Lower leg skin (tissue), 4 donors: ENCODE measurements at regions not wholly inside any gene's neighbourhood (a gene's known extent, or its start where the extent isn't known, plus 50 kb on each side); places are given as distances from the start of the nearest gene placed in this dataset.
"Not testable (repeated sequence)": the region's sequence is repeated elsewhere in the genome, so short reads cannot be mapped to it uniquely, and the experiment has no call there.

Source experiments
- DNase-seq, 2 donors: peaks; one replicate each; pipeline ENCODE4 v3.0.0-alpha.2; 2019; ENCODE audit warnings: low spot score in 2 of 2
- H3K4me3 ChIP-seq: fragments of 200-600 bp; sonication (generic); 2 replicates; pipeline ENCODE4 v1.5.1; 2017; ENCODE audit warnings: mild to moderate bottlenecking, low read depth; ENCODE audit not compliant: poor library complexity, severe bottlenecking
- CTCF ChIP-seq, 3 donors: fragments of 450-650 bp; IDR thresholded peaks; one replicate each; pipeline ENCODE4 v1.5.1; 2016; ENCODE audit warnings: antibody characterized with exemption in 3 of 3, mild to moderate bottlenecking in 3 of 3, moderate library complexity in 2 of 3
- POLR2A ChIP-seq, 2 donors: fragments of 450-650 bp; IDR thresholded peaks; one replicate each; pipeline ENCODE4 v1.6.1; 2016 to 2017; ENCODE audit warnings: antibody characterized with exemption in 2 of 2, mild to moderate bottlenecking in 1 of 2, moderate library complexity in 1 of 2
- WGBS, 2 donors: methylation state at CpG; one replicate each; pipeline ENCODE4 v1.1.5; 2018; 5-methylcytosine and 5-hydroxymethylcytosine counted together
- intact Hi-C: fragments of 100-400 bp; cut with DNase I; formaldehyde crosslinking; loops from one replicate; pipeline ENCODE4 v1.15.0; 2023; ENCODE audit warnings: low total_unique reads

GRCh38 chrX:139158256-139158655 is 372.3 kb upstream of the F9 start:
- TF ChIP-seq POLR2A (IDR thresholded peaks at IDR 0.05): no peak
- TF ChIP-seq CTCF (IDR thresholded peaks at IDR 0.05): no peak
- no peak overlapping the region for H3K4me3 ChIP-seq
- 45% methylated on average over 2 of the region's 2 CpGs; no CpG with 5 or more reads in 1 of the 2 donors for WGBS, 2 donors
- DNase-seq: no peak
- intact Hi-C loops: no loop called here

GRCh38 chrX:139156356-139156755 is 374.2 kb upstream of the F9 start:
- intact Hi-C loops: no loop called here
- no peak overlapping the region for H3K4me3 ChIP-seq
- DNase-seq: no peak
- no peak for TF ChIP-seq CTCF (IDR thresholded peaks at IDR 0.05)
- no peak for TF ChIP-seq POLR2A (IDR thresholded peaks at IDR 0.05)
- WGBS, 2 donors: 80% methylated on average over 4 of the region's 4 CpGs

DNA sequence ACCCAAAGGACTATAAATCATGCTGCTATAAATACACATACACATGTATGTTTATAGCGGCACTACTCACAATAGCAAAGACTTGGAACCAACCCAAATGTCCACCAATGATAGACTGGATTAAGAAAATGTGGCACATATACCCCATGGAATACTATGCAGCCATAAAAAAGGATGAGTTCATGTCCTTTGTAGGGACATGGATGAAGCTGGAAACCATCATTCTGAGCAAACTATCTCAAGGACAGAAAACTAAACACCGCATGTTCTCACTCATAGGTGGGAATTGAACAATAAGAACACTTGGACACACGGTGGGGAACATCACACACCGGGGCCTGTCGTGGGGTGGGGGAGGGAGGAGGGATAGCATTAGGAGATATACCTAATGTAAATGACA is 383.9 kb upstream of the F9 start:
- WGBS, 2 donors: 86 to 95% methylated on average over 5 of the region's 5 CpGs
- intact Hi-C loops, DNase-seq, H3K4me3 ChIP-seq: not testable (repeated sequence)

DNA sequence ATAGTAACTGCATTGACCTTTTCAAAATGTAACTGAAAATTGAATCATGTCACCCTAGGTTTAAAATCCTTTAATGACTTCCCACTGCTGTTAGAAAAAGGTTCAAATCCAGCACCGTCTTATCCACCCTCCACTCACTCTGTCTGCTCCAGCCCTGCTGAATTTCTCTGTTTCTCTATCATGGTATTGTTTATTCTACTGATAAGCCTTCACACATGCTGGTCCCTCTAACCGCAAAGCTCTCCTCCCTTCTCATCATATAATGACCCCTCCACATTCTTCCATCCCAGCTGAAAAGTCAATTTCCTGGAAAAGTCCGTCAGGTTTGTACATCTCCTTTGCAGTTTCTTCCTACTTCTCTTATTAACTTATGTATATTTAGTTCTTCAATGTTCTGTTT is 389.2 kb upstream of the F9 start:
- no peak for TF ChIP-seq CTCF (IDR thresholded peaks at IDR 0.05)
- no peak for TF ChIP-seq POLR2A (IDR thresholded peaks at IDR 0.05)
- DNase-seq: no peak
- H3K4me3 ChIP-seq: no peak overlapping the region
- 79 to 86% methylated on average over 3 of the region's 3 CpGs for WGBS, 2 donors
- intact Hi-C loops: no loop called here

GRCh38 chrX:139134316-139134715 is 396.2 kb upstream of the F9 start:
- intact Hi-C loops: no loop called here
- no peak overlapping the region for H3K4me3 ChIP-seq
- no peak for DNase-seq
- 74 to 87% methylated on average over 5 of the region's 5 CpGs for WGBS, 2 donors
- TF ChIP-seq POLR2A (IDR thresholded peaks at IDR 0.05): no peak
- no peak for TF ChIP-seq CTCF (IDR thresholded peaks at IDR 0.05)

- no peak for DNase-seq
- intact Hi-C loops: no loop called here
- H3K4me3 ChIP-seq: no peak overlapping the region
- 8 to 13% methylated on average over 2 of the region's 2 CpGs for WGBS, 2 donors
- TF ChIP-seq CTCF (IDR thresholded peaks at IDR 0.05) (no peak), POLR2A (IDR thresholded peaks at IDR 0.05) (no peak)
These were observed 404.0 kb upstream of the F9 start for GRCh38 chrX:139126493-139126892.
